ENCODE measurements at regions not wholly inside any gene's neighbourhood (a gene's known extent, or its start where the extent isn't known, plus 50 kb on each side); places are given as distances from the start of the nearest gene placed in this dataset.
"Not testable (repeated sequence)": the region's sequence is repeated elsewhere in the genome, so short reads cannot be mapped to it uniquely, and the experiment has no call there.

DNA sequence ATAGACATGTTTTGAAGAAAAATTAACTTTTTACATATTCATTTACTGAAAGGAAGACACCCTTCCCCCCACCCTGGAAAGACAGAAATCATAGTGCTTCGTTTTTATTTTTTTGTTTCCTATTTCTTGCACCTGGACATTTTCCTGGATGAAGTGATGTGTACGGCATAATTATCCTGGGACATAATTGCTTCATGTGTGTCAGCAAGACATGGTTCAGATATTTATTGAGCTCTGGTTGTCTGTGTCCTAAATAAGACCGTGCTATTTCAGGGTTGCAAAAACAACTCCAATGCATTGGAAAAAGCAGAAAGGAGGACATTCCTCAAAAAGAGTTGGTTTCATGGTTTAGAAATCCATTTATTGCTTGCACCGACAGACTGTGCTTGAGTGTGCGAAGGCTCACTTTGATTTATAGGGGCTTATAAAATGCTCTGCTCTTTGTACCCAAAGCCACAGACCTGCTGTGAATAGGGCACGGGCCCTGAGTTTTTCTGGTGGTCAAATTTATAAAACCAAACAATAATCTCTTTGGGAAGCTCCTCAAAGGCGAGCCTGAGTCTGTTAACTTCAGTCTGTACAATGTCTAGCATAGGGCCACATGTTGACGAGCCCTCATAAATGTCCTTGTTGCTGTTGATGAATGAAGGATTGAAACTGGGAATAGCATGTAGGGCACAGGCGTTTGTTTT is 179.5 kb downstream of the SOX4 start:
- DNase-seq (ENCODE audit: low spot score) = no peak

DNA sequence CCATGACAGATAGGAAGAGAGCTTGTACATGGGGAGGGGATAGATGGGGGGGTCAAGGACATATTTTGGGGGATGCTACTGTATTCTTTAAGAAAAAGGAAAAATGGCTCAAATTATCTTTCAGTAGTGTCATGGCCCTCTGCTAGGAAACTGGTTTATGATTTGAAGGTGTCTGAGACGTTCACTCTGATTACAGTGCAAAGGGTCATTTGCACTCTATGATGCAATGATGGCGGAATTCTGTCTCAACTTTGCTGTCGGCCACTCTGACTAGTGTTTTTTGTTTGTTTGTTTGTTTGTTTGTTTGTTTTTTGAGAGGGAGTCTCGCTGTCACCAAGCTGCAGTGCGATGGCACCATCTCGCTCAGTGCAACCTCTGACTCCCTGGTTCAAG is 180.0 kb downstream of the SOX4 start:
- DNase-seq (ENCODE audit: low spot score) = no peak

DNA sequence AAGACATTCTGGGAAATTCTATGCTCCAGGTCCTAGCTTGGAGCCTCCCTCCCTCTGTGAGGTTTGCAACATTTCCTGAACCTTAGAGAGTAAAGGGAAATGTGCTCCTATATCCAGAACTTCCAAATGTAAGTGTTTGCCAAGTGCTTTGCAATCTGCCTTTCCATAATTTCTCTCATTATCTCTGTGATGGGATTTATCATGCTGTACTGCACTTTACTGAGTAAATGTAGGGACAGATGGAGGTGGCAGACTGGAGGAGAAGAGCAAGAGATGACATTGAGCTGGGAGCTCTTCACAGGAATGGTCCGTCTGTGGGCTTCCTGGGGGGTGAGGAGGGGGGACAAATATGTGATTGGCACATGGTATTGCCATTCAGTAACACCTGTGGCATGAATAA is 184.3 kb downstream of the SOX4 start:
- peak; percentile 20 for DNase-seq (ENCODE audit: low spot score)

DNA sequence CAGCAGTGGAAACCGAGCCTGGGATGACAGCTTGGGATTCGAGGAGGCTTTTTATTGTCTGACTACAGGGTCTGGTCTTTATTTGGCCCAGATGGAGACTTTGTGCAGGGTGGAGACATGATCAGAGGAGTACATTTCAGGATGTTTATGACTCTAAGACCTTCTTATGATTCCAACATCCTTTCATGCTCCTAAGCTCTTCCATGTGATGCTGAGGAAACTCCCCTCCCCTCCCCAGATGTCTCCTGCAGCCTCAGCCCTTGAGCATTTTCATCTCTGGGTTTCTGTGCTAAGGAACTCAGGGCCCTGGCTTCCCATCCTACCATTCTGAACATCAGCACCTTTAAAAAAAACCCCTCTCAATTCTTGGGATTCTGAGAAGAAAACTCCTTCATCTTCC is 186.6 kb downstream of the SOX4 start:
- no peak for DNase-seq (ENCODE audit: low spot score)

DNA sequence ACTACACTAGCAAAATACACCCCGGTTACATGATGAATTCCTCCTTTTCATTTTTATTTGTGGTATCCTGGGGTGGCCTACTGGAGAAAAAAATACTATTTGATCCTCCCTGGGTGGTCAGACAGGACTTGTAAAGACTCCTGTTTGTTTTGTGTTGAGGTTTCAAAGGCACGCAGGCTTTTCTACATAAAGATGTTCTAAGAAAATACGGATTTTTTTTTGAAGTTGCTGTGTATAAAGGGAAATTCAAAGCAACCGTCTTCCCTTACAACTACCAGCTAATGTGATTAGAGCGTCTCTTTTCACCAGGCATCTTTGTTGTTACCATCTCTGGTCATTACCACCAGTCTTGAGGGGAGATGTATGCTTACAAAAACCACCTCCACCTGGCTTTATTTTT is 187.1 kb downstream of the SOX4 start:
- no peak for DNase-seq (ENCODE audit: low spot score)

DNA sequence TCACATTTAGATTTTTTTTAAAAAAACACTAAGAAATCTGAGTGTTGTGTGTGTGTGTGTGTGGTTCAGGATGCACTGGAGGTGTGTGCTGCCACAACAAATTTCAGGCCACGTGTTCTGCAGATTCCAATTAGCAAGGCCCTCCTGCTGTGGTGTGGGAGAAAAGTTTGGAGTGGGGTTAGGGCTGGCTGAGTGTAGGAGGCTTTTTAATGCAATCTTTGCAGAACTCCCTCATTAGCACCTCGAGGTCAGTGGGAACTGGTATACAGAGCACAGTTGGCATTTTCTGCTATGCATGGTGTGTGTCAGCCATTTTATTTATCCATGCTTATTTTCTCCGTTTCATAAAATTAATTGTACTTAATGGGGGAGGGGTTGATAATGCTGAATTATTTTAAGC is 187.6 kb downstream of the SOX4 start:
- no peak for DNase-seq (ENCODE audit: low spot score)

DNA sequence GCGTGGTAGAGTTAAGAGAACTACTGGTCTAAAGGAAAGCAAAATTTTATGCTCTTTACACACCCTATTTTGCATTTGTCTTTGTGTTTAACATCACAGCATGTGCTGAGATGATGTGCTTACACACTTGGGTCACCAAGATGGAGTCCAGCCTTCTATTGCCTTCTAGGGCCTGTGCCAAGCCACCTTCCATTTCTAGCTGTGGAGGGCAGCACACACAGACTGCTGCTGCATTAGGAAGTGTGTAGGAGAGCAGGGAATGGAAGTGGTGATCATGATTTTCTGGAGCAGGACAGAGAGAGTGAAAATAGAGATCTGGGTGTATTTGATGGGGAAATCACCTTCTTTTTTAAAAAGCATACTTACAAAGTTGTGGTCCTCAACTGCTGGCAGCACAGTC is 191.6 kb downstream of the SOX4 start:
- DNase-seq (ENCODE audit: low spot score) = no peak

DNA sequence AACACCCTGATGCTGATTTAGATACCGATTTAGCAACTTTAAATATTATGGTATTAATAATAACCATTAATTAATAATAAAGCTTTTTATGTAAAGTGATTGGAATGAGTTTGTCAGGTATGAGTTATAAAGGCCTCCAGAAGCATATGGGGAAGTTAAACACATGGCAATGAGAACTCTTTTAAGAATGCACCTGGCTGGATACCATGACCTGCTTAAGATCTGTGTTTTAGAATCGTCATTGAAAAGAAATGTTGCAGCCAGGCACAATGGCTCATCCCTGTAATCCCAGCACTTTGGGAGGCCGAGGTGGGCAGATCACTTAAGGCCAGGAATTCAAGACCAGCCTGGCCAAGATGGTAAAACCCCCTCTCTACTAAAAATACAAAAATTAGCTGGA is 197.5 kb downstream of the SOX4 start:
- DNase-seq (ENCODE audit: low spot score) = no peak

DNA sequence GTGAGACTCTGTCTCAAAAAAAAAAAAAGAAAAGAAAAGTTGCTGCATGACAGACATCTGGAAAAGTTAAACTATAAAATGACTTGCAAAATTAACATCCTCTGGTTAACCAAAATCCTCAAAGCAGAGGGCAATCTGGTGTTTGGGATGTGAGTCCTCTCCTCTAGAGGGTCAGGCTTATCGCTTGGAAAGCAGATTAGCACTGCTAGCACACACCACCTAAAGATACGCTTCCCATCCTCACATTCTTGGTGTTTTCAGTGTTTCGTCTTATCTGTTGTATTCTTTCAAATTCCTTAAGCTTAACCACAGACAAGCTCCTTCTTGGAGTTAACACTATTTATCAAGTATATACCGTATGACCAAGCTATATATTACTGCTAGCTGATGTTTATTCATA is 198.0 kb downstream of the SOX4 start:
- DNase-seq (ENCODE audit: low spot score) = no peak

DNA sequence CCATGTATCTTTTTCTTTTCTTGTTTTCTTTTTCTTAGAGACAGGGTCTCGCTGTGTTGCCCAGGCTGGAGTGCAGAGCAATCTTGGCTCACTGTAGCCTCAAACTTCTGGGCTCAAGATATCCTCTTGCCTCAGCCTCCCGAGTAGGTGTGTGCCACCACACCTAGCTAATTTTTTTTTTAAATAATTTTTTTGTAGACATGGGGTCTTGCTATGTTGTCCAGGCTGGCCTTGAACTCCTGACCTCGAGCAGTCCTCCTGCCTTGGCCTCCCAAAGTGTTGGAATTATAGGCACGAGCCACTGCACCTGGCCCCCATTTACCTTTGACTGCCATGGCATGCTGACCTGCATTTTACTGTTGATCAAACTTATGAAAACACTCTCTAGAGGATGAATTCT is 198.6 kb downstream of the SOX4 start:
- no peak for DNase-seq (ENCODE audit: low spot score)

DNA sequence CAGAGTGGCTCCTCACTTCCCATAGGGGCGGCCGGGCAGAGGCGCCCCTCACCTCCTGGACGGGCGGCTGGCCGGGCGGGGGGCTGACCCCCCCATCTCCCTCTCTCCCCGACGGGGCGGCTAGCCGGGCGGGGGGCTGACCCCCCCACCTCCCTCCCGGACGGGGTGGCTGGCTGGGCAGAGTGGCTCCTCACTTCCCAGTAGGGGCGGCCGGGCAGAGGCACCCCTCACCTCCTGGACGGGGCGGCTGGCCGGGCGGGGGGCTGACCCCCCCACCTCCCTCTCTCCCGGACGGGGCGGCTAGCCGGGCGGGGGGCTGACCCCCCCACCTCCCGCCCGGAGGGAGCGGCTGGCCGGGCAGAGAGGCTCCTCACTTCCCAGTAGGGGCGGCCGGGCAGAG is 203.4 kb downstream of the SOX4 start:
- not testable (repeated sequence) for DNase-seq (ENCODE audit: low spot score)

DNA sequence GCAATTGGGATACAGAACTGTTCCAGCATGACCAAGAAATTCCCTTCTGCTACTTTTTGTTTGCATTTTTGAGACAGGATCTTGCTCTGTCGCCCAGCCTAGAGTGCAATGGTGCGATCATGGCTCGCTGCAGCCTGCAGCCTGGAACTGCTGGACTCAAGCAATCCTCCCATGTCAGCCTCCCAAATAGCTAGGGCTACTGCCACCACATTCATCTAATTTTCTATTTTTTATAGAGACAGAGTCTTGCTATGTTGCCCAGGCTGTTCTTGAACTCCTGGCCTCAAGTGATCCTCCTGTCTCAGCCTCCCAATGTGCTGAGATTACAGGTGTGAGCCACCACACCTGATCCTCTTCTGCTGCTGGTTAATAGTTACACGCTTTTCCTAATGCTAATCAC is 204.9 kb downstream of the SOX4 start:
- no peak for DNase-seq (ENCODE audit: low spot score)

DNA sequence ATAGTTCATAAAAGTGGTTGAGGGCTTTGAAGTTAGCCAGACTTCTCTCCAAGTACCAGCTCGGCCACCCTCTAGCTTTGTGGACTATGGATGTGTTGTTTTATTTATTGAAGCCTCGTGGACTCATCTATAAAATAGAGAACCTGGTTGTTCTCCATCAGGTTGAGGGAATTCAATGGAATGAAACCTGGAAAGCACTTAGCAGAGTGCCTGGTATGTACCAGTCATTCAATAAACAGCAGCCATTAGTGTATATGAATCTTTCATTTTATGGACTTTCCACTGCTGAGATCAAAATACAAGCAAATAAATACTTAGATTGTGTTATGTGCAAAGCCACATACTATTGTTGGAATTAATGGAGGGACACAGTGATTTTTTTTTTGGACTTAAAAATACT is 206.8 kb downstream of the SOX4 start:
- no peak for DNase-seq (ENCODE audit: low spot score)

DNA sequence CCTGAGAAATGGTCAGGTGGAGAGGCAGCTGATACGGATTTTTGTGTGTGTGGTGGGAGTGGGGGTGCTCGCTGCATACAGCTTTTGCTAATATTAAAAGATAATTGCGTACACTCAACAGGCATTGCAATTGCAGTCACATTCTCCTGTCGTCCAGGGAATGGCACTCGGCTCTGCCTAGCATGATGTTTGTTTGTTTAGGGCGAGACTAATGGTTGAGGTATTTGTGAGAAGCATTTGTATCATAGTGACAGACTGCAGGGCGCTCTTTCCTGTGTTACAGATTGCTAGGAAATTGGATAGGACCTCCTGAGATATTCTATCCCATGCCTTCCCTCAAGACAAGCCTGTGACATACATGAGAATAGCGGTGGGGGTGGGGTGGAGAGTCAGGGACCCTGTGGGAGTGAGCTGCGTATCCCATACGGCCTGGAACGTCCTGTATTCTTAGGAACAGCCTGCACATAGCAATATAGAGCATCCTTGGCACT is 207.4 kb downstream of the SOX4 start:
- no peak for DNase-seq (ENCODE audit: low spot score)

DNA sequence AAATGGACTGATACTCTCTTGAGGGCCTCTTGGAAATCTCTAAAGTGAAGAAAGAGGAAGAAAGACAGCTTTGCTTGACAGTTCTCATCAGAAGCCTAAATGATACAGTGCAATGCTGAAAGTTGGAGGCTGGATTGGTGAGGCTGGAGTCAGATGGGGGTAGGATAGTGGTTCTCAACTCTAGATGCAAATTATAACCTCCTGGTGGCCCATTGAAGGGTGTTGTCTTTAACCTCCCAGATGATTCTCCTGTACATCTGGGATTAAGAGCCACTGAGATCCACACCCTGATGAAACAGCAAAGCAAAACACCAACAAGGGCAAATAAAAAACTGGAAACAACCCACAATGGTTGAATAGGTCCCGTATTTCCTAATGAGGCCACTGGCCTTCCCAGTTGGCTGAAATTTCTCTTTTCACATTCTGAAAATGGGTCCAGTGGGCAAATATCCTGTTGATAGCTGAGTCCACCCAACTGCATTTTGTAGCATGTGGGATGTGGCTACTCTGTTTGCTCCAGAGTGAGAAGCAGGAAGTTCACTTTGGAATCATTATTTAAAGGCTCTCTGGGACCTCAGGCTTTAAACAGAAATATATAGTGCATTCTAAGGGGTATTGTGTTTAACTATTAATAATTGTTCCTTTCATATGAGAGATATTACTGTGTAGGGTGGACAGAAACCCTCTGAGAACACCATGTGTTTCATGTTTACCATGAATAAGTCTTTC is 208.1 kb downstream of the SOX4 start:
- no peak for DNase-seq (ENCODE audit: low spot score)

DNA sequence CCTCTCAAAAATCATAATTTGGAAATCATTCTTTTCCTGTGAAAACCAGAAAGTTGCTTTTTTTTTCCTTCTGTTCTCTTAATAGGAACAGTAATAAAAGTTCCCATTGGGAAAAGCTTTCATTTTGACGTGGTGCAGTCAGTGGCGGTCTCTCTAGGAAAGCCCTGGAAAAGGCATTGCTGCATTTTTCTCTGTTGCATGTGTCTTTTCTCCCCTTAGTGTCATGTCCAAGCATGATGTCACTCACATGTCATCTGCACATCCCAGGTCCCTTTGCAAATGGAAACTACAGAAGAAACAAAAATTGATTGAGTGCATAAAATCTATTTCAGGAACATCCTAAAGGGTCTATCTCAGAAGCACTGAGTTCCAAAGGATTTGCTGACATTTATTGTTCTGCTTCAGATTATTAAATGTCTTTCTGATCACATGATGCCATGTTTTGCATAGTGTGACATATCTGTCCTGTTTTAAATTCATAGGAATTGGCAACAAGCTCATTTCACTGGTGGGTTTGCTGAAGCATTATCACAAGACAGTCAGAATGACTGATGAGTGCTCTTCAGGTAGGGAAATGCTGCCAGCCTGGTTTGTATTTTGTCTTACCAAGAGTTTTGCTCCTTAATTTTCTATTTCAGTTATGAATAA is 208.7 kb downstream of the SOX4 start:
- no peak for DNase-seq (ENCODE audit: low spot score)

DNA sequence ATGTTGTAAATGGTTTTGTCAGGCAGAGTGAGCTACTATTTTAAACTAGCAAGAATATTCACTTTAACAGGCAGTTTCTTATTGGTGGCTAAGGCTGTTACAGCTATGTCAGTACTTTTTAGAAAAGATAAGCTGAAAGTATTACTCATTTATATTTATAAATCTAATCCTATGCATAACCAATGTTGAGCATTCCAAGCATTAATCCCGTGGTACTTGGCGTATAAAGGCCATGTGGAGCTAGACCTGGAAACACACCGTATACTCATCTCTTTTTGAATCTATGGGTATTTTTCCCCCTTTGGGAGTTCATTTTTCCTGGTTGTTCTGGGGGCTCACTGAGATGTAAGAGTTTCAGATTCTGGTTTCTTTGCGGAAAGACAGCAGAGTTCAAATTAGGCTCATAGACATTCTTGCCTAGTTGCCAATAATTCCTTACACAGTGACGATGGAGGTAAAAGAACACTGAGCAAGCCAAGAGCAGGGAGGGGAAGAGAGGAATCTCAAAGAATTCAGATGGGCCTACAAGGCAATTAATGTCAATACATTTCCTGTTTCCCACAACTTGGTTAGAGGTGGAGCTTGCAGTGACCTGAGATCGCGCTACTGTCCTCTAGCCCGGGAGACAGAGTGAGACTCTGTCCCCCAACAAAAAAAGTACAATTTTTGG is 211.5 kb downstream of the SOX4 start:
- DNase-seq (ENCODE audit: low spot score) = no peak

DNA sequence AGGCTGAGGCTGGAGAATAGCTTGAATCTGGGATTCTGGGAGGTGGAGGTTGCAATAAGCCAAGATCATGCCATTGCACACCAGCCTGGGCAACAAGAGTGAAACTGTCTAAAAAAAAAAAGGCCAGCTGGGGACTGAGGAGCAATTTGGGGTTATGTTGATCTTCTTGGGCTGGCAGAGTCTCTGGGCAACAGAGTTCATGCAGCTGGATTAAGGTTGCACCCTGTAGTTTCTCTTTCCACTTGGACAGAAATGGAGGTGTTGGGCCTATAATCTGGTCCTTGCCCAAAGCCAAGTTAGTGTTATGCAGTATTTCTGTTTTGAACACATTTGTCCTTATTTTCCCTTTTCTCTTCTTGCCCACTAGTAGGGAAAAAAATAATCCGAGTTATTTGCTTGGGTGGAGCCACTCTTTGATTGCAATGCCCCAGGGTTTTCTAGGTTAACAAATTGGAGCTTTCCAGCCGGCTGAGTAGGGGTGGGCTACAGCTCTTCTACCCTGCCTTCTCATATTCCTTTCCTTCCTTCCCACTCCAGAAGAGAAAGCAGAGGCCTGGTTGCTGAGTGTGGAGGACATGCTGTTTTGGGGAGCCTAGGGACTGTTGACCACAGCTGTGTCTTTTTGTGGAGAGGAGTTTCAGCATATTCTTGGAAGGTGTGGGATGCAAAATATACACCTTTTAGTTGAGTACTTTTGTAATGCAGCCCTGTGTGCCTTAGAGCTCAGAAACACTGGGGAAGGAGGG is 213.9 kb downstream of the SOX4 start:
- no peak for DNase-seq (ENCODE audit: low spot score)

DNA sequence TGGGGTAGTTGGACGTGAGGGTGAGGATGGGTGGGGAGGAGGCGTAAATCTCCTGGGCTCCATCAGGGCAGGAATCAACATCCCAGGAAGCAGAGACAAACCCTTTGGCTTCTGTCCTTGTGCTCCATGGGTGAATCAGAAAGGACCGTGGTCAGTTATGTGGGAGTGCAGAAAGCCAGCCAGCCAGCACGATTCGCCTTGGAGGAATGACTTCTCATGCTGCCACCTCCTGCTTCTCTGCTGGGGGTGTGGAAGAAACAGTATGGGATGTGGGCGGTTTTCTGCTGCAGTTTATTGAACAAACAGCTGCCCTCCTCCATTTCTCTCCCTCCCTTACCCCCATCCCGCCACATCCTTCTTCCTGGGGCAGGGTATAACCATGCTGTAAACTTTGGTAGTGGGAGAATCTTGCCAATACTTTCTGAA is 214.5 kb downstream of the SOX4 start:
- no peak for DNase-seq (ENCODE audit: low spot score)

DNA sequence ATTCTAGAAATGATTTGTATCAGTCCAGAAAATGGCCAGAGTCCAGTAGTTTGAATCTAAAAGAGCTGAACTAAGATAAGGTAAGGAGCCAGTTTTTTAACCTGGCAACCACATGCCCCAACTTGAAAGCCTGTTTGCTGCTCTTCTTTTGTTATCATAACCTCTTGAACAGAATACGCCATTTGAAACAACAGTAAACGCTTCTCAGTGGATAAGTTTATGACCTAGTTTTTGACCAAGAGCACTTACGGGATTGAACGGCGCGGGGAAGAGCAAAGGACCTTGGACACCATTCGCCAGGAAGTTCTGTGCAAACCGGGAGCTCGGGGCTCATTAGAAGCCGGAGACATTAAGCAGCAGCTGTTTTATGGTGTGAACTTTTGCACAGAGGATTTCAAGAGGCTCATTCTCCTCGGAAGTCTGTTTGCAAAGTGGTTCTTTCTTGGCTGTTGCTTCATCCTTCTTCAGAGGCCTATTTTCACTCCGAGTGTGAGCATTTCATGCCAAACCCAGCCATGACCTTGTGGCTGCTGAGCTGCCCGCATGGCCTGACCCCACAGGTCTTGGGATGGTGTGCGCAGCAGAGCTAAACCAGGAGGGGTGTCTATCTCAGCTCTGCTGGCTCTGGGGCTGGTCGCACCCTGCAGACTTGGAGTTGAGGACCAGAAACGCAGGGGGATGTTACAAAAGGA is 215.1 kb downstream of the SOX4 start:
- DNase-seq (ENCODE audit: low spot score) = no peak

DNA sequence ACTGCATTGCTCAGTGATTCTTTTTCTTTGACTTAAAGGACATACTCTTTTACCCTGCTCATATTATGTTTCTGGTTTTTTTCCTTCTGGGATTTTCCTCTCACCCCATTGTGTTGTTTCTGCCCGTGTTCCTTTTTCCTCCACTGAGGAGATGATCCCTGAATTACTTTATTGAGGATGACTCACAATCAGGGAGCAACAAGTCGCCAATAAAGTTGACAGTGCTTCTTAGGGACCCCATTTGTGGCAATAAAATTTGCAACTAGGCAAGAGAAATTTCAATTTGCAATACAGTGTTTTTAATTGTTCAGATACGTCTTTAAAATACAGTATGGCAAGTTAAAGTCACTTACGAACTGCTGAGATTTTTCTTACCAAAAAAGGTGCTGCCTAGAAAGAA is 217.9 kb downstream of the SOX4 start:
- DNase-seq (ENCODE audit: low spot score) = no peak

All from Ammon's horn (tissue), 1 donor.